HEK293T (cell line): ENCODE measurements at regions not wholly inside any gene's neighbourhood (a gene's known extent, or its start where the extent isn't known, plus 50 kb on each side); places are given as distances from the start of the nearest gene placed in this dataset.

Experiments
- FOXA1 ChIP-seq: fragments of 450-650 bp; IDR thresholded peaks from 2 replicates; pipeline ENCODE4 v1.6.1; 2016; ENCODE audit warnings: mild to moderate bottlenecking
- SP1 ChIP-seq: fragments of 450-650 bp; IDR thresholded peaks from 2 replicates; pipeline ENCODE4 v1.6.1; 2017

GRCh38 chr9:26643826-26644225 lies 248.8 kb downstream of the CAAP1 start:
- no peak for TF ChIP-seq FOXA1
- no peak for TF ChIP-seq SP1
